Keratinocyte (primary cell): ENCODE measurements at regions not wholly inside any gene's neighbourhood (a gene's known extent, or its start where the extent isn't known, plus 50 kb on each side); places are given as distances from the start of the nearest gene placed in this dataset.

Source experiments
- EZH2 ChIP-seq: IDR thresholded peaks from one replicate; pipeline ENCODE4 v1.6.1; 2012; ENCODE audit warnings: inconsistent platforms, mild to moderate bottlenecking, low read length, moderate library complexity
- TF ChIP-seq, protein P1 (sequence below), 3 experiments: IDR thresholded peaks in 1 of 3; conservative IDR thresholded peaks in 1 of 3; optimal IDR thresholded peaks in 1 of 3; 2 replicates in 2 of 3; 3 replicates in 1 of 3; pipeline versions ENCODE3 to v1.5.1; 2011; ENCODE audit warnings: low read length in 3 of 3, mild to moderate bottlenecking in 3 of 3, moderate library complexity in 2 of 3, control low read depth in 1 of 3, inconsistent platforms in 1 of 3; ENCODE audit not compliant: insufficient read depth in 2 of 3; ENCODE audit errors: extremely low read depth in 1 of 3

GRCh38 chr9:2985343-2985742 lies 141.4 kb upstream of the PUM3 start:
- TF ChIP-seq, protein P1, sequence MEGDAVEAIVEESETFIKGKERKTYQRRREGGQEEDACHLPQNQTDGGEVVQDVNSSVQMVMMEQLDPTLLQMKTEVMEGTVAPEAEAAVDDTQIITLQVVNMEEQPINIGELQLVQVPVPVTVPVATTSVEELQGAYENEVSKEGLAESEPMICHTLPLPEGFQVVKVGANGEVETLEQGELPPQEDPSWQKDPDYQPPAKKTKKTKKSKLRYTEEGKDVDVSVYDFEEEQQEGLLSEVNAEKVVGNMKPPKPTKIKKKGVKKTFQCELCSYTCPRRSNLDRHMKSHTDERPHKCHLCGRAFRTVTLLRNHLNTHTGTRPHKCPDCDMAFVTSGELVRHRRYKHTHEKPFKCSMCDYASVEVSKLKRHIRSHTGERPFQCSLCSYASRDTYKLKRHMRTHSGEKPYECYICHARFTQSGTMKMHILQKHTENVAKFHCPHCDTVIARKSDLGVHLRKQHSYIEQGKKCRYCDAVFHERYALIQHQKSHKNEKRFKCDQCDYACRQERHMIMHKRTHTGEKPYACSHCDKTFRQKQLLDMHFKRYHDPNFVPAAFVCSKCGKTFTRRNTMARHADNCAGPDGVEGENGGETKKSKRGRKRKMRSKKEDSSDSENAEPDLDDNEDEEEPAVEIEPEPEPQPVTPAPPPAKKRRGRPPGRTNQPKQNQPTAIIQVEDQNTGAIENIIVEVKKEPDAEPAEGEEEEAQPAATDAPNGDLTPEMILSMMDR (optimal IDR thresholded peaks at IDR 0.05 in 1 of 3, IDR thresholded peaks at IDR 0.05 in 1 of 3, conservative IDR thresholded peaks at IDR 0.05 in 1 of 3; ENCODE audit: extremely low read depth in 1 of 3, insufficient read depth in 2 of 3, low read length in 3 of 3) = no peak
- TF ChIP-seq EZH2 = no peak
